Left ventricle myocardium superior (tissue), 1 donor: ENCODE measurements at regions not wholly inside any gene's neighbourhood (a gene's known extent, or its start where the extent isn't known, plus 50 kb on each side); places are given as distances from the start of the nearest gene placed in this dataset.
"Not testable (repeated sequence)": the region's sequence is repeated elsewhere in the genome, so short reads cannot be mapped to it uniquely, and the experiment has no call there.

Source experiments
- ATAC-seq: fragments of 200-7000 bp; cut with Tn5 transposase; one replicate; pipeline ENCODE4 v1.9.1; 2020; ENCODE audit warnings: mild to moderate bottlenecking, moderate library complexity
- DNase-seq: peaks from one replicate; pipeline ENCODE4 v3.0.0-alpha.2; 2020
- intact Hi-C: fragments of 100-400 bp; cut with micrococcal nuclease; formaldehyde crosslinking; loops from one replicate; pipeline ENCODE4 v1.11.0; 2022
- donor health status: DM: no; HTN: yes; CAD: no; lungs with severe emphysema.

- DNase-seq, result no peak
These were observed 906.9 kb upstream of the RAG2 start for GRCh38 chr11:37504921-37505320.

GRCh38 chr11:37504060-37504611 lies 906.1 kb upstream of the RAG2 start:
- DNase-seq, result no peak
- intact Hi-C loops, result no loop called here
- peak; percentile 36 for ATAC-seq

More at GRCh38 chr11:37504921-37505320, 906.9 kb upstream of the RAG2 start:
- no peak for ATAC-seq
- intact Hi-C loops, result no loop called here

GRCh38 chr11:37503411-37504059 lies 905.5 kb upstream of the RAG2 start:
- intact Hi-C loops, result no loop called here
- ATAC-seq, result no peak

GRCh38 chr11:37502202-37502601 lies 904.2 kb upstream of the RAG2 start:
- intact Hi-C loops, result no loop called here
- DNase-seq, result no peak

More at GRCh38 chr11:37503411-37504059, 905.5 kb upstream of the RAG2 start:
- DNase-seq, result no peak

GRCh38 chr11:37500425-37500824 lies 902.4 kb upstream of the RAG2 start:
- intact Hi-C loops, result no loop called here
- DNase-seq, result no peak
- no peak for ATAC-seq

More at GRCh38 chr11:37502202-37502601, 904.2 kb upstream of the RAG2 start:
- ATAC-seq, result no peak

- no peak for DNase-seq
- ATAC-seq, result no peak
- intact Hi-C loops, result no loop called here
These were observed 899.3 kb upstream of the RAG2 start for GRCh38 chr11:37497326-37497725.

- DNase-seq (no peak), ATAC-seq (no peak)
- intact Hi-C loops, result no loop called here
These were observed 898.2 kb upstream of the RAG2 start for GRCh38 chr11:37496201-37496600.

GRCh38 chr11:37484298-37484697 lies 886.3 kb upstream of the RAG2 start:
- ATAC-seq (no peak), DNase-seq (no peak)
- intact Hi-C loops, result no loop called here

- DNase-seq (no peak), ATAC-seq (no peak)
- intact Hi-C loops, result no loop called here
These were observed 885.7 kb upstream of the RAG2 start for GRCh38 chr11:37483761-37484160.

- DNase-seq (no peak), ATAC-seq (no peak)
- intact Hi-C loops, result no loop called here
These were observed 876.9 kb upstream of the RAG2 start for GRCh38 chr11:37474889-37475288.

- ATAC-seq, result no peak
- intact Hi-C loops, result no loop called here
- DNase-seq, result no peak
These were observed 870.3 kb upstream of the RAG2 start for GRCh38 chr11:37468344-37468743.

GRCh38 chr11:37465221-37465620 lies 867.2 kb upstream of the RAG2 start:
- ATAC-seq (no peak), DNase-seq (no peak)
- intact Hi-C loops, result no loop called here

GRCh38 chr11:37459456-37459855 lies 861.4 kb upstream of the RAG2 start:
- intact Hi-C loops, result no loop called here
- DNase-seq (no peak), ATAC-seq (no peak)

GRCh38 chr11:37456746-37457145 lies 858.7 kb upstream of the RAG2 start:
- intact Hi-C loops, result no loop called here
- no peak for ATAC-seq

GRCh38 chr11:37451903-37452302 lies 853.9 kb upstream of the RAG2 start:
- intact Hi-C loops, result no loop called here
- DNase-seq (no peak), ATAC-seq (no peak)

More at GRCh38 chr11:37456746-37457145, 858.7 kb upstream of the RAG2 start:
- DNase-seq, result no peak

- no peak for DNase-seq
- intact Hi-C loops, result no loop called here
- no peak for ATAC-seq
These were observed 852.6 kb upstream of the RAG2 start for GRCh38 chr11:37450613-37451012.

- intact Hi-C loops, result no loop called here
These were observed 851.1 kb upstream of the RAG2 start for GRCh38 chr11:37449146-37449545.

GRCh38 chr11:37442576-37442975 lies 844.5 kb upstream of the RAG2 start:
- ATAC-seq (no peak), DNase-seq (no peak)
- intact Hi-C loops, result no loop called here

More at GRCh38 chr11:37449146-37449545, 851.1 kb upstream of the RAG2 start:
- peak; percentile 60 for ATAC-seq
- DNase-seq, result no peak

- DNase-seq, intact Hi-C loops, ATAC-seq: not testable (repeated sequence)
These were observed 833.7 kb upstream of the RAG2 start for GRCh38 chr11:37431633-37432230.

- ATAC-seq, intact Hi-C loops, DNase-seq: not testable (repeated sequence)
These were observed 833.1 kb upstream of the RAG2 start for GRCh38 chr11:37430966-37431632.
